IMR-90 (cell line): ENCODE measurements at regions not wholly inside any gene's neighbourhood (a gene's known extent, or its start where the extent isn't known, plus 50 kb on each side); places are given as distances from the start of the nearest gene placed in this dataset.

Source experiments
- ATAC-seq: fragments of 200-7000 bp; cut with Tn5 transposase; 2 replicates; pipeline ENCODE4 v1.9.1; 2020; ENCODE audit warnings: low read depth, mild to moderate bottlenecking, moderate library complexity
- BruUV-seq: library from RNA; stranded (reverse); fragments of 400-500 nt; replicated peaks from 2 replicates; lab custom pipeline; 2021; lab: Mats Ljungman, UMichigan
- CTCF ChIA-PET: fragments of 300-600 bp; formaldehyde crosslinking; extraction: SDS; loops from one replicate; lab custom pipeline; 2021; ENCODE audit warnings: antibody characterized with exemption; lab: Yijun Ruan, JAX
- POLR2A ChIA-PET: fragments of 300-600 bp; sonication (Branson Sonifier 250); formaldehyde crosslinking; loops from one replicate; lab custom pipeline; 2022; ENCODE audit warnings: antibody characterized with exemption; ENCODE audit not compliant: unreplicated experiment; lab: Charles Lee
- DNase-seq: peaks from one replicate; pipeline ENCODE4 v3.0.0; 2013
- H2AFZ ChIP-seq: replicated peaks from 2 replicates; pipeline ENCODE3; 2013; ENCODE audit warnings: low read length, mild to moderate bottlenecking; ENCODE audit not compliant: poor library complexity
- H2AK5ac ChIP-seq: 2 replicates; pipeline ENCODE4 v1.6.1; 2013; ENCODE audit warnings: low read depth, low read length, inconsistent platforms
- H2AK9ac ChIP-seq: replicated peaks from 2 replicates; pipeline ENCODE3; 2013; ENCODE audit warnings: mild to moderate bottlenecking, low read depth, low read length, moderate library complexity; ENCODE audit not compliant: poor library complexity
- H2BK120ac ChIP-seq: 2 replicates; pipeline ENCODE4 v1.6.1; 2013; ENCODE audit warnings: low read depth, low read length, inconsistent platforms
- H2BK15ac ChIP-seq: 3 replicates; pipeline ENCODE4 v1.6.1; 2013; ENCODE audit warnings: low read depth, low read length, inconsistent platforms
- H2BK20ac ChIP-seq: 2 replicates; pipeline ENCODE4 v1.6.1; 2013; ENCODE audit warnings: low read depth, mild to moderate bottlenecking, inconsistent platforms, low read length, moderate library complexity
- H2BK5ac ChIP-seq: 2 replicates; pipeline ENCODE4 v1.6.1; 2013; ENCODE audit warnings: mild to moderate bottlenecking, low read depth, low read length, inconsistent platforms; ENCODE audit not compliant: poor library complexity, severe bottlenecking
- H3K14ac ChIP-seq: replicated peaks from 2 replicates; pipeline ENCODE4 v1.6.1; 2013; ENCODE audit warnings: low read depth, low read length, inconsistent platforms
- H3K18ac ChIP-seq: 2 replicates; pipeline ENCODE4 v1.6.1; 2013; ENCODE audit warnings: low read depth, low read length, control low read depth
- H3K23ac ChIP-seq: 2 replicates; pipeline ENCODE4 v1.6.1; 2013; ENCODE audit warnings: low read depth, low read length, inconsistent platforms
- H3K27ac ChIP-seq: 2 replicates; pipeline ENCODE4 v1.5.1; 2013; ENCODE audit warnings: mild to moderate bottlenecking, control low read depth, low read length; ENCODE audit not compliant: insufficient read depth
- H3K27me3 ChIP-seq: 2 replicates; pipeline ENCODE4 v1.6.1; 2013; ENCODE audit warnings: low read length; ENCODE audit not compliant: control insufficient read depth, insufficient read depth
- H3K36me3 ChIP-seq: 2 replicates; pipeline ENCODE4 v1.6.1; 2013; ENCODE audit warnings: low read length, mixed read lengths; ENCODE audit not compliant: control insufficient read depth, insufficient read depth
- H3K4ac ChIP-seq: 2 replicates; pipeline ENCODE4 v1.6.1; 2013; ENCODE audit warnings: low read depth, low read length, inconsistent platforms
- H3K4me1 ChIP-seq: 2 replicates; pipeline ENCODE4 v1.6.1; 2013; ENCODE audit warnings: low read length, mixed read lengths; ENCODE audit not compliant: control insufficient read depth, insufficient read depth
- H3K4me2 ChIP-seq: 2 replicates; pipeline ENCODE4 v1.6.1; 2013; ENCODE audit warnings: low read depth, mild to moderate bottlenecking, control low read depth, low read length, moderate library complexity
- H3K4me3 ChIP-seq: 2 replicates; pipeline ENCODE4 v1.5.1; 2013; ENCODE audit warnings: low read depth, mild to moderate bottlenecking, control low read depth, low read length, moderate library complexity; ENCODE audit not compliant: insufficient read depth
- H3K56ac ChIP-seq: 2 replicates; pipeline ENCODE4 v1.6.1; 2013; ENCODE audit warnings: low read length, inconsistent platforms; ENCODE audit not compliant: insufficient read depth; ENCODE audit errors: extremely low read depth
- H3K79me1 ChIP-seq, 2 experiments: 2 replicates each; pipeline ENCODE4 v1.6.1; 2013; ENCODE audit warnings: low read length in 2 of 2, inconsistent platforms in 1 of 2, low read depth in 1 of 2
- H3K9ac ChIP-seq: 2 replicates; pipeline ENCODE4 v1.6.1; 2013; ENCODE audit warnings: low read depth, low read length, control low read depth
- H3K9me1 ChIP-seq: 2 replicates; pipeline ENCODE4 v1.6.1; 2013; ENCODE audit warnings: low read length, inconsistent platforms; ENCODE audit not compliant: insufficient read depth
- H3K9me3 ChIP-seq: 2 replicates; pipeline ENCODE4 v1.6.1; 2013; ENCODE audit warnings: low read length; ENCODE audit not compliant: control insufficient read depth, insufficient read depth
- H4K20me1 ChIP-seq: 2 replicates; pipeline ENCODE4 v1.6.1; 2013; ENCODE audit warnings: low read length, inconsistent platforms; ENCODE audit not compliant: insufficient read depth
- H4K5ac ChIP-seq: 2 replicates; pipeline ENCODE4 v1.6.1; 2013; ENCODE audit warnings: mild to moderate bottlenecking, low read depth, low read length, control low read depth
- H4K8ac ChIP-seq, 2 experiments: 2 replicates each; pipeline ENCODE4 v1.6.1; 2013; ENCODE audit warnings: low read depth in 2 of 2, low read length in 2 of 2, control low read depth in 1 of 2, inconsistent platforms in 1 of 2
- H4K91ac ChIP-seq: 2 replicates; pipeline ENCODE4 v1.6.1; 2013; ENCODE audit warnings: low read depth, low read length, inconsistent platforms; ENCODE audit not compliant: insufficient read depth
- MAFK ChIP-seq: IDR thresholded peaks from 2 replicates; pipeline ENCODE4 v1.6.1; 2012; ENCODE audit warnings: low read depth, low read length, improper control_type of control experiment
- MAZ ChIP-seq: IDR thresholded peaks from 2 replicates; pipeline ENCODE4 v1.6.1; 2012; ENCODE audit warnings: low read depth, mild to moderate bottlenecking, low read length, improper control_type of control experiment, moderate library complexity, borderline replicate concordance
- RCOR1 ChIP-seq: IDR thresholded peaks from 2 replicates; pipeline ENCODE4 v1.6.1; 2012; ENCODE audit warnings: mild to moderate bottlenecking, low read length, improper control_type of control experiment; ENCODE audit not compliant: insufficient replicate concordance
- RFX5 ChIP-seq: IDR thresholded peaks from 2 replicates; pipeline ENCODE4 v1.8.0; 2012; ENCODE audit warnings: low read depth, mild to moderate bottlenecking, low read length, moderate library complexity
- WGBS, 2 experiments: methylation state at CpG; one replicate each; pipeline versions ENCODE4 v1.1.5 to v1.1.7; 2013; ENCODE audit warnings: missing lambda C conversion rate in 2 of 2; ENCODE audit not compliant: insufficient read length in 1 of 2; ENCODE audit errors: extremely low coverage in 2 of 2; 5-methylcytosine and 5-hydroxymethylcytosine counted together
- dilution Hi-C: fragments of 300-500 bp; cut with HindIII; formaldehyde crosslinking; loops from one replicate; pipeline ENCODE4 v1.14.3; 2018; ENCODE audit warnings: low sequenced_read_pairs; ENCODE audit not compliant: unreplicated experiment
- in situ Hi-C: fragments of 300-500 bp; cut with MboI; formaldehyde crosslinking; loops from 3 replicates; pipeline ENCODE4 v1.14.3; 2019; ENCODE audit warnings: low sequenced_read_pairs, inconsistent platforms, mixed read lengths
- intact Hi-C: fragments of 100-400 bp; cut with micrococcal nuclease; formaldehyde crosslinking; loops from 2 replicates; pipeline ENCODE4 v1.10.0; 2022
- TF ChIP-seq, protein P1 (sequence below): conservative IDR thresholded peaks from 2 replicates; pipeline ENCODE4 v1.5.1; 2012; ENCODE audit warnings: mild to moderate bottlenecking, low read depth, low read length, improper control_type of control experiment

DNA sequence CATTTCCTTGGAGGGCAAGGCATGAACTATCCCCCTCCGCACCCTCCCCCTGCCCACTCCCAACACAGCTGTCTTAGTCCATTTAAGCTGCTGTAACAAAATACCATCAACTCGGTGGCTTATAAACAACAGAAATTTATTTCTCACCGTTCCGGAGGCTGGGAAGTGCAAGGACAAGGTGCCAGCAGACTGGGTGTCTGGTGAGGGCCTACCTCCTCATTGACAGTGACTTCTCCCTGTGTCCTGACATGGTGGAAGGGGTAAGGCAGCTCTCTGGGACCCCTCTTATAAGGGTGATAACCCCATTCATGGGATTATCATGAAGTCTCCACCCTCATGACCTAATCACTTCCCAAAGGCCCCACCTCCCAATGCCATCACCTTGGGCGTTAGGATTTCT, 114.3 kb upstream of the MAFB start:
- Histone ChIP-seq H3K18ac (no peak overlapping the region), H3K23ac (no peak overlapping the region; the same call in 1 of the 2 replicates), H3K9me1 (no peaks in the 10 kb centered on the region), H2BK5ac (no peak overlapping the region), H3K14ac (no peak overlapping the region), H2AFZ (no peak overlapping the region), H4K91ac (no peak overlapping the region), H3K4ac (no peak overlapping the region), H3K27ac (no peak overlapping the region), H4K20me1 (no peaks in the 10 kb centered on the region), H3K9me3 (no peaks in the 10 kb centered on the region), H2AK9ac (no peak overlapping the region), H3K9ac (no peak overlapping the region), H2AK5ac (no peak overlapping the region), H3K56ac (no peak overlapping the region), H2BK20ac (no peak overlapping the region), H3K4me1 (no peaks in the 10 kb centered on the region), H4K5ac (no peak overlapping the region), H4K8ac (no peak overlapping the region), H2BK120ac (no peak overlapping the region), H3K27me3 (peaks cover 17% of the 10 kb centered on the region; the same call in 1 of the 2 replicates), H3K36me3 (no peaks in the 10 kb centered on the region), H2BK15ac (no peak overlapping the region), H3K4me3 (no peak overlapping the region), H3K79me1 (no peaks in the 10 kb centered on the region), H3K4me2 (no peak overlapping the region)
- WGBS, 2 experiments: no CpG with 5 or more reads among the region's 5 CpGs
- dilution Hi-C loops: no loop called here
- ATAC-seq: no peak
- no TSS peak for BruUV-seq
- in situ Hi-C loops: no loop called here
- intact Hi-C loops: no loop called here
- POLR2A ChIA-PET: no interaction called here
- no peak for TF ChIP-seq RFX5
- TF ChIP-seq, protein P1, sequence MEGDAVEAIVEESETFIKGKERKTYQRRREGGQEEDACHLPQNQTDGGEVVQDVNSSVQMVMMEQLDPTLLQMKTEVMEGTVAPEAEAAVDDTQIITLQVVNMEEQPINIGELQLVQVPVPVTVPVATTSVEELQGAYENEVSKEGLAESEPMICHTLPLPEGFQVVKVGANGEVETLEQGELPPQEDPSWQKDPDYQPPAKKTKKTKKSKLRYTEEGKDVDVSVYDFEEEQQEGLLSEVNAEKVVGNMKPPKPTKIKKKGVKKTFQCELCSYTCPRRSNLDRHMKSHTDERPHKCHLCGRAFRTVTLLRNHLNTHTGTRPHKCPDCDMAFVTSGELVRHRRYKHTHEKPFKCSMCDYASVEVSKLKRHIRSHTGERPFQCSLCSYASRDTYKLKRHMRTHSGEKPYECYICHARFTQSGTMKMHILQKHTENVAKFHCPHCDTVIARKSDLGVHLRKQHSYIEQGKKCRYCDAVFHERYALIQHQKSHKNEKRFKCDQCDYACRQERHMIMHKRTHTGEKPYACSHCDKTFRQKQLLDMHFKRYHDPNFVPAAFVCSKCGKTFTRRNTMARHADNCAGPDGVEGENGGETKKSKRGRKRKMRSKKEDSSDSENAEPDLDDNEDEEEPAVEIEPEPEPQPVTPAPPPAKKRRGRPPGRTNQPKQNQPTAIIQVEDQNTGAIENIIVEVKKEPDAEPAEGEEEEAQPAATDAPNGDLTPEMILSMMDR: no peak
- TF ChIP-seq MAZ: no peak
- no peak for TF ChIP-seq RCOR1
- no peak for TF ChIP-seq MAFK
- CTCF ChIA-PET: no interaction called here
- DNase-seq: no peak
